ENCODE measurements at regions not wholly inside any gene's neighbourhood (a gene's known extent, or its start where the extent isn't known, plus 50 kb on each side); places are given as distances from the start of the nearest gene placed in this dataset.

DNA sequence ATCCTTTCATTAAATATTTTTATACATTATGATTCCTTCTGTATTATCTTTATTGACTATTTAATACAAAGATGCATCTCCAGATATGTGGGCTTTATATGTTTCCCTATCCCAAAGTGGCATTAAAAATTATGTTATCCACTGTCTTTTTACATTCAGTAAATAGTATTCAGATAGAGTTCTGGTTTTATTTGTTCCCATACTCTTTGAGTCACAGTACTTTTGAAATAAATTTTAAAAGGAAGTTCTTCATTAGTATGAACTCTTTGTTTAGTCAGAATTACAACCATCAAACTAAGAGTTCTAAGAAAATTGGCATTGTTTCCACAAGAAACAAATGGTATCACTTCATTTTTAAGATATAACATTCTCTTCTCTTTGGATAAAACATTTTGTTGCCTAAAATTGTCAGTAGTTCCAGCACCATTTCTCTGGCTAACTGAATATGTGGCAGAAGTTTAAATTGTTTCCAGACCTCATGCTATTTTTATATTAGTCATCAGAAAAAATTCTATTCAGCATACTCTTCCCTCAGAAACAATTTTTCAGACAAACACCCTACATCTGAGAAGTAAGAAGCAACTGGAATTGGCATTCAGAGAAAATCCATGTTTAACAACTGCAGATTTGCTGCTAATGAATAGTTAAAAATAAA is 88.5 kb upstream of the COL5A2 start:
- no peak overlapping the region for H3K4me3 ChIP-seq (ENCODE audit: insufficient read length, low read depth)
- H3K27me3 ChIP-seq (ENCODE audit: insufficient read depth, insufficient read length), result no peaks in the 10 kb centered on the region
- H3K9me3 ChIP-seq (ENCODE audit: insufficient read depth, low read length), result peaks cover 6% of the 10 kb centered on the region; the same call in 1 of the 2 replicates
- H3K36me3 ChIP-seq (ENCODE audit: insufficient read depth, insufficient read length, low read length), result no peaks in the 10 kb centered on the region
- TF ChIP-seq ZNF274 (IDR thresholded peaks at IDR 0.05; ENCODE audit: low read depth, low read length), result no peak
- TF ChIP-seq SUZ12 (IDR thresholded peaks at IDR 0.05; ENCODE audit: extremely low read depth, insufficient read depth, insufficient read length), result no peak
- TF ChIP-seq YY1 (IDR thresholded peaks at IDR 0.05; ENCODE audit: insufficient read depth, insufficient read length), result no peak
- H3K9ac ChIP-seq (ENCODE audit: insufficient read length, low read depth), result no peak overlapping the region
- DNase-seq (ENCODE audit: low read depth, low spot score), result no peak
- no peaks in the 10 kb centered on the region for H3K4me1 ChIP-seq (ENCODE audit: insufficient read depth, insufficient read length)

DNA sequence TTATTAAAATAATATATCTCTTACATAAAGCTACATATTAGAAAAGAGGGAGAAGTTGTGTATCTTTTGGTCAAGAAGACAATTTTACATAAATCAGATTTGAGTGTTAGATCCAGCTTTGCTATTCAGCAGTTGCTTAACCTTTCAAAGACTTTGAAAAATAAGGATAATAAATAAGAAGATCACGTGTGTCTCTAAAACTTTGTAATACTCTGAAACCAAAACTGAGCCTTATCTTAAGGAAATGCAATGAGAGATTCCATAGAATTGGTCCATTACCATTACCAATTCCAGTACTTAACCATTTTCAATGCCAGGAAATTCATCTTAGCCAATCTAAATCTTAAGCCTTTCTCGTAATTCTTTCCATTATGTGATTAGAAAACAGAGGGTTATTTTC is 89.2 kb upstream of the COL5A2 start:
- TF ChIP-seq SUZ12 (IDR thresholded peaks at IDR 0.05; ENCODE audit: extremely low read depth, insufficient read depth, insufficient read length) (no peak), ZNF274 (IDR thresholded peaks at IDR 0.05; ENCODE audit: low read depth, low read length) (no peak), YY1 (IDR thresholded peaks at IDR 0.05; ENCODE audit: insufficient read depth, insufficient read length) (no peak)
- Histone ChIP-seq H3K4me3 (ENCODE audit: insufficient read length, low read depth) (no peak overlapping the region), H3K9me3 (ENCODE audit: insufficient read depth, low read length) (peaks cover 6% of the 10 kb centered on the region; the same call in 1 of the 2 replicates), H3K27me3 (ENCODE audit: insufficient read depth, insufficient read length) (no peaks in the 10 kb centered on the region), H3K9ac (ENCODE audit: insufficient read length, low read depth) (no peak overlapping the region), H3K36me3 (ENCODE audit: insufficient read depth, insufficient read length, low read length) (no peaks in the 10 kb centered on the region), H3K4me1 (ENCODE audit: insufficient read depth, insufficient read length) (no peaks in the 10 kb centered on the region)
- DNase-seq (ENCODE audit: low read depth, low spot score), result no peak

DNA sequence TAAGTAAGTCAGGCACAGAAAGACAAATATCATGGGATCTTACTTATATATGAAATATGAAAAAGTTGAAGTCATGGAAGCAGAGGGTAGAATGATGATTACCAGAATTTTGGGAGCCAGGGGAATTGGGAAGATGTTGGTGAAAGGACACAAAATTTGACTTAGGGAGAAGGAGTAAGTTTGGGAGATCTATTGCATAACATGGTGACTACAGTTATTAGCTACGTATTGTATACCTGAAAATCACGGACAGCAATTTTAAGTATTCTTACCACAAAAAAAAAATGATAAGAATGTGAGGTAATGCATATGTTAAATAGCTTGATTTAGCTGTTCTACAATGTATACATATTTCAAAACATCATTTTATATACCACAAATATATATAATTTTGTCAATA is 94.2 kb upstream of the COL5A2 start:
- Histone ChIP-seq H3K4me1 (ENCODE audit: insufficient read depth, insufficient read length) (no peaks in the 10 kb centered on the region), H3K4me3 (ENCODE audit: insufficient read length, low read depth) (no peak overlapping the region), H3K9ac (ENCODE audit: insufficient read length, low read depth) (no peak overlapping the region), H3K9me3 (ENCODE audit: insufficient read depth, low read length) (no peaks in the 10 kb centered on the region), H3K36me3 (ENCODE audit: insufficient read depth, insufficient read length, low read length) (no peaks in the 10 kb centered on the region), H3K27me3 (ENCODE audit: insufficient read depth, insufficient read length) (no peaks in the 10 kb centered on the region)
- no peak for TF ChIP-seq ZNF274 (IDR thresholded peaks at IDR 0.05; ENCODE audit: low read depth, low read length)
- TF ChIP-seq SUZ12 (IDR thresholded peaks at IDR 0.05; ENCODE audit: extremely low read depth, insufficient read depth, insufficient read length), result no peak
- no peak for TF ChIP-seq YY1 (IDR thresholded peaks at IDR 0.05; ENCODE audit: insufficient read depth, insufficient read length)
- DNase-seq (ENCODE audit: low read depth, low spot score), result no peak

DNA sequence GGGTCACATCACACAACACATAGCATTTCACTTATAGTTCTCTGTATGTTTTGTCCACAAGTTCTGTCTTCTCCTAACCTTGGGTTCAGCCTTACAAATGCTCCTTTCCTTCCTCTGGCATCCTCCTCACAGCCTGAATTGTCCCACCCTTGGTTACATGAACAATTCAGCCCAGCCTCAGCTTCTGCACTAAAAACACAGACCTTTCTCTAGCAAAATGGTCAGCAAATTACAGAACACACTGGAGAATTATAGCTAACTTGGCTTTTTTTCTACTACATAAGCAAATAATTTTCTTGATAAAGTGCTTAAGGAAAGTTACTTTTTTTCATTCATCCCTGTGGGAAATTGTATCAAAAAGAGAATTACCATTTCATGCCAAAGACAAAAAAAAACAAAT is 94.8 kb upstream of the COL5A2 start:
- H3K9me3 ChIP-seq (ENCODE audit: insufficient read depth, low read length), result no peaks in the 10 kb centered on the region
- no peak overlapping the region for H3K4me3 ChIP-seq (ENCODE audit: insufficient read length, low read depth)
- H3K4me1 ChIP-seq (ENCODE audit: insufficient read depth, insufficient read length), result no peaks in the 10 kb centered on the region
- H3K36me3 ChIP-seq (ENCODE audit: insufficient read depth, insufficient read length, low read length), result no peaks in the 10 kb centered on the region
- TF ChIP-seq ZNF274 (IDR thresholded peaks at IDR 0.05; ENCODE audit: low read depth, low read length) (no peak), YY1 (IDR thresholded peaks at IDR 0.05; ENCODE audit: insufficient read depth, insufficient read length) (no peak), SUZ12 (IDR thresholded peaks at IDR 0.05; ENCODE audit: extremely low read depth, insufficient read depth, insufficient read length) (no peak)
- H3K9ac ChIP-seq (ENCODE audit: insufficient read length, low read depth), result no peak overlapping the region
- no peaks in the 10 kb centered on the region for H3K27me3 ChIP-seq (ENCODE audit: insufficient read depth, insufficient read length)
- DNase-seq (ENCODE audit: low read depth, low spot score), result no peak

DNA sequence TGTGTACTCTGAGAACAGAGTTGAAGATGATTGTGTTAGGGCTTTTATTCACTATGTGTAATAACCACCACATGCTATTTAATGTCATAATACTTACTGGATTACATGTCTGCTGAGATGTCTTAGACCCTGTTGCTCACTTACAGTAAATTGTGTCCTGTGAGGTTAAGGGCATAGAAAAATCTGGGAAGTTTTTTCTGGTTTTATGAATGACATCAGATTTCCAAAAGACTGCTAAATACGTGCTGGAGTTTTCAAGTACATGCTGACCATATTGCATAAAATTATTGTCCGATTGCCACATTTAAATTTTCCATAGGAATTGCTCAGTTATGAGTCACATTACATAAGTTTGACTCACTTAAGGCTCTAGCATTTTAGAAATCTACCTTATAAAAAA is 96.7 kb upstream of the COL5A2 start:
- DNase-seq (ENCODE audit: low read depth, low spot score), result no peak
- no peak for TF ChIP-seq ZNF274 (IDR thresholded peaks at IDR 0.05; ENCODE audit: low read depth, low read length)
- no peak for TF ChIP-seq YY1 (IDR thresholded peaks at IDR 0.05; ENCODE audit: insufficient read depth, insufficient read length)
- no peak for TF ChIP-seq SUZ12 (IDR thresholded peaks at IDR 0.05; ENCODE audit: extremely low read depth, insufficient read depth, insufficient read length)
- Histone ChIP-seq H3K9ac (ENCODE audit: insufficient read length, low read depth) (no peak overlapping the region), H3K4me1 (ENCODE audit: insufficient read depth, insufficient read length) (no peaks in the 10 kb centered on the region), H3K9me3 (ENCODE audit: insufficient read depth, low read length) (no peaks in the 10 kb centered on the region), H3K4me3 (ENCODE audit: insufficient read length, low read depth) (no peak overlapping the region), H3K27me3 (ENCODE audit: insufficient read depth, insufficient read length) (no peaks in the 10 kb centered on the region), H3K36me3 (ENCODE audit: insufficient read depth, insufficient read length, low read length) (no peaks in the 10 kb centered on the region)

DNA sequence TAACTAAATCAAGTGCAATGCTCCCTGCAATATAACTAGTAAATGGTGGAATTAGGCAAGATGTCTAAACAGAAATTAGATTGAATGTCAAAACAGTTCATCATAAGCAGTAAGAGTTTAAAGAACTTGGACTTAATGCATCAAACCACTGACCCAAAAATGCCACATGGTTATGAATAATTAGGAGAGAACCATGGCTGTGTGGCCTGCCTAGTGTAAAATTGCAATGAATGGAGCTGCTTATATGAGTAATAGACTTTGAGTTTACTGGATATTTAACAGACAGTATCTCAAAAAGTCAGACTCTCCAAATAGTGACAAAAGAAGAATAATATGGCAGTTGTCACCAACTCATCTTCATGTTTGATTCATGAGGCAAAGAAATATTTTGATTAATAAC is 101.6 kb upstream of the COL5A2 start:
- Histone ChIP-seq H3K9me3 (ENCODE audit: insufficient read depth, low read length) (no peaks in the 10 kb centered on the region), H3K36me3 (ENCODE audit: insufficient read depth, insufficient read length, low read length) (no peaks in the 10 kb centered on the region), H3K4me3 (ENCODE audit: insufficient read length, low read depth) (no peak overlapping the region), H3K4me1 (ENCODE audit: insufficient read depth, insufficient read length) (no peaks in the 10 kb centered on the region), H3K27me3 (ENCODE audit: insufficient read depth, insufficient read length) (no peaks in the 10 kb centered on the region), H3K9ac (ENCODE audit: insufficient read length, low read depth) (no peak overlapping the region)
- no peak for TF ChIP-seq ZNF274 (IDR thresholded peaks at IDR 0.05; ENCODE audit: low read depth, low read length)
- TF ChIP-seq YY1 (IDR thresholded peaks at IDR 0.05; ENCODE audit: insufficient read depth, insufficient read length), result no peak
- TF ChIP-seq SUZ12 (IDR thresholded peaks at IDR 0.05; ENCODE audit: extremely low read depth, insufficient read depth, insufficient read length), result no peak
- DNase-seq (ENCODE audit: low read depth, low spot score), result no peak

DNA sequence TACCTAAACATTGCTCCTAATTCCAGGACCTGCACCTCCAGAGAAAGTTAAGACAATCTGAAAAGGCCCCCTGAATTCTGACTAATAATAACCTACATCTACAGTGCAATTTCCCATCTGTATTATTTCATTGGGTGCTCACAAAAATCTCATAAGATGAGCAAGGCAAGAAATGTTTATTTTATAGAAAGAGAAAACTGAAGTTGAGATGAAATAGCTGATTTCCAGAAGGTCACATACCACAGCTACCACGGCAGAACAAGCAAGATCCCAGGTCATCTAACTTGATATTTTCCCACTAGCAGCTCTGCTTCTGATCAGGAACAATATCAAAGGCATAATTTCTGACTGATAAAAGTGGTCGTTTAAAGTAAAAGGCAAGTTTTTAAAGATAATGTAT is 105.8 kb upstream of the COL5A2 start:
- H3K9ac ChIP-seq (ENCODE audit: insufficient read length, low read depth), result no peak overlapping the region
- no peaks in the 10 kb centered on the region for H3K9me3 ChIP-seq (ENCODE audit: insufficient read depth, low read length)
- DNase-seq (ENCODE audit: low read depth, low spot score), result no peak
- TF ChIP-seq YY1 (IDR thresholded peaks at IDR 0.05; ENCODE audit: insufficient read depth, insufficient read length) (no peak), SUZ12 (IDR thresholded peaks at IDR 0.05; ENCODE audit: extremely low read depth, insufficient read depth, insufficient read length) (no peak), ZNF274 (IDR thresholded peaks at IDR 0.05; ENCODE audit: low read depth, low read length) (no peak)
- no peaks in the 10 kb centered on the region for H3K36me3 ChIP-seq (ENCODE audit: insufficient read depth, insufficient read length, low read length)
- no peak overlapping the region for H3K4me3 ChIP-seq (ENCODE audit: insufficient read length, low read depth)
- H3K27me3 ChIP-seq (ENCODE audit: insufficient read depth, insufficient read length), result no peaks in the 10 kb centered on the region
- no peaks in the 10 kb centered on the region for H3K4me1 ChIP-seq (ENCODE audit: insufficient read depth, insufficient read length)
